ENCODE measurements at regions not wholly inside any gene's neighbourhood (a gene's known extent, or its start where the extent isn't known, plus 50 kb on each side); places are given as distances from the start of the nearest gene placed in this dataset.

GRCh38 chr15:97057503-97057902, 727.0 kb downstream of the NR2F2 start:
- TF ChIP-seq POLR2A (IDR thresholded peaks at IDR 0.05) (no peak), CTCF (IDR thresholded peaks at IDR 0.05) (no peak)
